ENCODE measurements at regions not wholly inside any gene's neighbourhood (a gene's known extent, or its start where the extent isn't known, plus 50 kb on each side); places are given as distances from the start of the nearest gene placed in this dataset.

DNA sequence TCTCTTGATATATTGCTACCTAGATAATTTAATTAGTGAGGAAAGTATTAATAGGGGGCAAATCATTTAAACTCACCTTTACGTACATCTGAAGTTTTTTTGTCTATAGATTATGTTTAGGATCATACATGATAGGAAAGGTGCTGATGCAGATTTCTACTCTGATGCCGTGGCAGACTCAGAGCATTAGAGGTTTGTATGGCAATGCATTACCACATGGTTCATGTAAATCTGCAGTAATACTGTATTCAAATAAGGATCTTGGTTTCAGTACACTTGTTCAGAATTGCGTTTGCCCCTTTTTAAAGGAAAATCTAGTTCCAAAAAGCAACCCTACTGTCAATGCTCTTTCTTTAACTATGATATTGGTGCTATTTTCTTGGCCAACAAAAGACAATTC is 288.3 kb downstream of the PTPRC start:
- no peak for DNase-seq (ENCODE audit: low spot score)
- TF ChIP-seq, protein P1, sequence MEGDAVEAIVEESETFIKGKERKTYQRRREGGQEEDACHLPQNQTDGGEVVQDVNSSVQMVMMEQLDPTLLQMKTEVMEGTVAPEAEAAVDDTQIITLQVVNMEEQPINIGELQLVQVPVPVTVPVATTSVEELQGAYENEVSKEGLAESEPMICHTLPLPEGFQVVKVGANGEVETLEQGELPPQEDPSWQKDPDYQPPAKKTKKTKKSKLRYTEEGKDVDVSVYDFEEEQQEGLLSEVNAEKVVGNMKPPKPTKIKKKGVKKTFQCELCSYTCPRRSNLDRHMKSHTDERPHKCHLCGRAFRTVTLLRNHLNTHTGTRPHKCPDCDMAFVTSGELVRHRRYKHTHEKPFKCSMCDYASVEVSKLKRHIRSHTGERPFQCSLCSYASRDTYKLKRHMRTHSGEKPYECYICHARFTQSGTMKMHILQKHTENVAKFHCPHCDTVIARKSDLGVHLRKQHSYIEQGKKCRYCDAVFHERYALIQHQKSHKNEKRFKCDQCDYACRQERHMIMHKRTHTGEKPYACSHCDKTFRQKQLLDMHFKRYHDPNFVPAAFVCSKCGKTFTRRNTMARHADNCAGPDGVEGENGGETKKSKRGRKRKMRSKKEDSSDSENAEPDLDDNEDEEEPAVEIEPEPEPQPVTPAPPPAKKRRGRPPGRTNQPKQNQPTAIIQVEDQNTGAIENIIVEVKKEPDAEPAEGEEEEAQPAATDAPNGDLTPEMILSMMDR (IDR thresholded peaks at IDR 0.05): no peak
- H3K4me1 ChIP-seq (ENCODE audit: control insufficient read depth in 1 of 2, low read depth in 2 of 2): peaks cover 0 to 3% of the 10 kb centered on the region in 2 donors

DNA sequence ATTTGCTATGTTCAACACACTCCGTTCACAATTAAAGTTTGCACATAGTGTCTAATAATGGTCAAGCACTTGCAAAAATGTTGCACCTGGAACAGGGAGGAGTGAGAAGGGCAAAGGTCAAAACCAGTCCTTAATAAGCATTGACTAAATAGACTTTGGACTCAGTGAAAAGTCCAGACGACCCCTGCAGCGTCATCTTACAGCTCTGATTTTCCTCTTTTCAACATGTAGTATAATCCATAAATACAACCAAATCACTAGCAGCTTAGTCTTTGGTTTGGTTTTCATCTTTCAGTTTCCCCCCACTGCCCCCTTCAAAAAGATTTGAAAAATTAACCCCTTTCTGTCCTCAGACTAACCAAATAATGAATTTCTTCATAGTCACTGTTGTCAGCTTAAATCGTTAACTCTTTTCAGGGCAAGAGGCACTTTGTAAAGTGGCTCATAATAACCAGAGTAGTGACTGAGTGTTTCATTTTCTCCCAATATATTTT is 290.3 kb downstream of the PTPRC start:
- DNase-seq (ENCODE audit: low spot score) (no peak), ATAC-seq (ENCODE audit: insufficient number of reproducible peaks, low FRiP score, low read depth) (no peak)
- no peaks in the 10 kb centered on the region for H3K9me3 ChIP-seq
- peaks cover 1 to 3% of the 10 kb centered on the region in 2 donors for H3K4me1 ChIP-seq (ENCODE audit: control insufficient read depth in 1 of 2, low read depth in 2 of 2)
- no peak overlapping the region for H3K4me3 ChIP-seq
- TF ChIP-seq, protein P1 (IDR thresholded peaks at IDR 0.05): no peak
- H3K36me3 ChIP-seq: no peaks in the 10 kb centered on the region
- H3K27ac ChIP-seq: no peak overlapping the region
- no peaks in the 10 kb centered on the region for H3K27me3 ChIP-seq (replicated peaks; ENCODE audit: insufficient read depth)

More for the DNA sequence above, 288.3 kb downstream of the PTPRC start:
- no peaks in the 10 kb centered on the region for H3K27me3 ChIP-seq (replicated peaks; ENCODE audit: insufficient read depth)
- no peaks in the 10 kb centered on the region for H3K9me3 ChIP-seq
- no peaks in the 10 kb centered on the region for H3K36me3 ChIP-seq
- ATAC-seq (ENCODE audit: insufficient number of reproducible peaks, low FRiP score, low read depth): no peak
- no peak overlapping the region for H3K4me3 ChIP-seq
- H3K27ac ChIP-seq: no peak overlapping the region

DNA sequence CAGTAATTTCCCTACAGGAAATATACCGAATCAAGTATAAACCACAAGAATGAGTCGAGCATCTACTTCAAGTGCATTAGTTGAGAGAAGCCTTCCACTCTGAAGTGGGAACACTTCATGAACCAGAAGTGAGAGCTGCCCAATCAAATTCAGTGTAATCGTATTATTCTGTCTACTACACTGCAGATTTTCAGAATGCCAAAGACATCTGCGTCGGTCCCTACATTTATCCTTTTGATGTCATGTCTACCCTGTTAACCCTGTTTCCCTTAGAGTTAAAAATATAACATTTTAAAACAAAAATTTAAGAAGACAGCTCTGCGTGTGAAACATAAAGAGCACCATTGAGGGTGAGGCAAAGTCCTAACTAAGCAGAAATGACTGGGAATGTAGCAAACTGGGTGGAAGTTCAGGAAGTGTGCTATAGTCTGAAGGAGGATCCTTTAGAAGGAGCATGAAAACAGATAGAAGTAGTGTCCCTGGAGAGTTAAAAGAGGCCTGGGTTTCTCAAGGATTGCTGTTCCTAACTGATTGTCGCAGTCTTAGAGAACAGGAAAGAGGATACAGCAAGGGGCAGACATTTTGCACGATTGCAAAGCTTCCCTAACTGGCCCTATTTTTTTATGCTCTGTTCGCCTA is 291.2 kb downstream of the PTPRC start:
- ATAC-seq (ENCODE audit: insufficient number of reproducible peaks, low FRiP score, low read depth) (no peak), DNase-seq (ENCODE audit: low spot score) (no peak)
- Histone ChIP-seq H3K4me3 (peak overlapping the region; percentile 50), H3K9me3 (no peaks in the 10 kb centered on the region), H3K36me3 (no peaks in the 10 kb centered on the region), H3K27ac (peak overlapping the region in 1 of 2 donors; percentile 17), H3K27me3 (replicated peaks; ENCODE audit: insufficient read depth) (no peaks in the 10 kb centered on the region), H3K4me1 (ENCODE audit: control insufficient read depth in 1 of 2, low read depth in 2 of 2) (peaks cover 2 to 11% of the 10 kb centered on the region in 2 donors)
- TF ChIP-seq, protein P1 (IDR thresholded peaks at IDR 0.05): no peak

DNA sequence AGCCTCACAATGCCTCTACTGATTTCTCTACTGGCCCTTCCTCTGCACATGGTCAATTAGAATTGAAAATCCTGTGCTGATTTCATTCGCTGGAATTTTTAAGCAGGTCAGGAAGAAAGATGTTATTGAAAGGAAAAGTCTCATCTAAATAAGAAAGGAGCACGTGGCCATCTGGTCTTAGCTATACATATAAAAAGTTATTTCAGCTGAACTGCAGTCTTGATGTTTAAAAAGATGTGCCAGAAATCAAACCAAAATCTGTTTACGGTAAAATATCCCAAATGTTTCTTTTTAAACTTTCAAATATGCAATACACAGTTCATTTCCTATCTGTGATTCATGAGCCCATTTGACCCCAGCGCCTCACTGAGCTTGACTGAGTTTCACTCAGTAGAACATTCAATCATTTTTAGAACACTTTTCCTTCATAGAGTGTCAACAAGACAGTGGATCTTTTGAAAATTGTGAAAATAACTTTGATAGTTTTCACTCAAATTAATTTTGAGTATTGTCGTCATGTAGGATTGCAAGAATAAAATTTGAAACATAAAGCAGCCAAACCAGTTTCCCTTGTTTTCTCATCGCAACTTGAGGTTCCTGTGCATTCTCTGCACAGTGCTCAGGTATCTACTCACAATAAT is 293.6 kb downstream of the PTPRC start:
- DNase-seq (ENCODE audit: low spot score): no peak
- H3K36me3 ChIP-seq: no peaks in the 10 kb centered on the region
- H3K4me1 ChIP-seq (ENCODE audit: control insufficient read depth in 1 of 2, low read depth in 2 of 2): peaks cover 7 to 14% of the 10 kb centered on the region in 2 donors
- H3K27ac ChIP-seq: no peak overlapping the region
- no peaks in the 10 kb centered on the region for H3K27me3 ChIP-seq (replicated peaks; ENCODE audit: insufficient read depth)
- H3K4me3 ChIP-seq: peak overlapping the region; percentile 14
- TF ChIP-seq, protein P1 (IDR thresholded peaks at IDR 0.05): no peak
- no peak for ATAC-seq (ENCODE audit: insufficient number of reproducible peaks, low FRiP score, low read depth)
- no peaks in the 10 kb centered on the region for H3K9me3 ChIP-seq

DNA sequence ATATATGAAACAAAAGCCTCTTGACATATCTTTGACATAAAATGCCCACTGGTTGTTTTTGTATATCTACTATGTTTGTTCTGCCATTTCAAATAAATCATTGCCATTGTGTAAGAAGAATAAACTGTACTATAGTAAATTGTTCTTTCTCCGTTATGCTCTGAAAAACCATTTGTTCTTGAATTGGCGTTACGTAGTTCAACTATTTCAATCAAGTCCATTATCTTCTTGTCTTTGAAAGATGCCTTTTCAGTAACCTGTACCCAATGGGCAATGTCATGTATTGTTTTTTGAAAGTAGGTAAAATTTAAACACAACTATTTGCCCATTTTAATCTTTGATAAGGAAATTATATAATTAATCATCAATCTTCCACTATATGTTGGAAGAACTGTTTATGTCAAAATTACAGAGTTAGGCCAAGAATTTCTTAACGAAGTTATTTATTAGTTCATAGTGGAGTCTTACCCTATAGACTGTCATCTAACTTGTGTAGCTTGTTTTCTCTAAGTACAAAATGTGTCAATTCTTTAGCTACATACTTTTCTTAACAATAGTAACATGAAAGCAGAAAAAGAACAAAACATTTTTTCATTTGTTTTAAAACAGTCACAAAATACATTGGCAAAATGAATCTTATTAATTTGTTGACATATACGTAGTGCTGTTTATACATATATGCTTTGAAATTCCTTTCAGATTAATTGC is 294.8 kb downstream of the PTPRC start:
- Histone ChIP-seq H3K4me3 (peak overlapping the region; percentile 74), H3K36me3 (no peaks in the 10 kb centered on the region), H3K9me3 (no peaks in the 10 kb centered on the region), H3K4me1 (ENCODE audit: control insufficient read depth in 1 of 2, low read depth in 2 of 2) (peaks cover 7 to 14% of the 10 kb centered on the region in 2 donors), H3K27me3 (replicated peaks; ENCODE audit: insufficient read depth) (no peaks in the 10 kb centered on the region), H3K27ac (no peak overlapping the region)
- ATAC-seq (ENCODE audit: insufficient number of reproducible peaks, low FRiP score, low read depth) (no peak), DNase-seq (ENCODE audit: low spot score) (no peak)
- TF ChIP-seq, protein P1 (IDR thresholded peaks at IDR 0.05): no peak

All from thoracic aorta (tissue), 2 donors.